GM18907 (cell line): ENCODE measurements at regions not wholly inside any gene's neighbourhood (a gene's known extent, or its start where the extent isn't known, plus 50 kb on each side); places are given as distances from the start of the nearest gene placed in this dataset.

Experiments used
- ATAC-seq: cut with Tn5 transposase; IDR thresholded peaks from one replicate; pipeline ENCODE4 v1.9.1; 2021; ENCODE audit warnings: mild to moderate bottlenecking, moderate library complexity; ENCODE audit not compliant: unreplicated experiment

- no peak for ATAC-seq
These were observed 107.4 kb upstream of the GRIK2 start for GRCh38 chr6:101286146-101286545.

DNA sequence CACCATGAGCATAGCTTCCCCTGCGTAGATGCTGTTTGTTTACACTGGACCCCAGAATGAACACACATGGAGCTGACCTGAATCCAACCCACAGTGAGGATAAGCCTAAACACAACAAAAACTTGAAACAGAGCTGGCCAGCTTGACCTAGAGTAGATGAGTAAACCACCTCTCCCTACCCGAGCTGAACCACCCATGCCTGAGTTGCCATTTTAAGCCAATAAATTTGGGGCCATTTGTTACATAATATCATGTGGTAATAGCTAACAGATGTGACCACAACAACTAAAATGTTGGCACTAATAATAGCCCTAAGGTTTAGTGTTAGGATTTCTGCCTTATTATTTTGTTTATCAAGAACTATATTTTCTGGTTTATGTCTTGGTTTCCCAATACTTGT, 103.2 kb upstream of the GRIK2 start:
- ATAC-seq: no peak

- no peak for ATAC-seq
These were observed 99.4 kb upstream of the GRIK2 start for GRCh38 chr6:101294051-101294638.

DNA sequence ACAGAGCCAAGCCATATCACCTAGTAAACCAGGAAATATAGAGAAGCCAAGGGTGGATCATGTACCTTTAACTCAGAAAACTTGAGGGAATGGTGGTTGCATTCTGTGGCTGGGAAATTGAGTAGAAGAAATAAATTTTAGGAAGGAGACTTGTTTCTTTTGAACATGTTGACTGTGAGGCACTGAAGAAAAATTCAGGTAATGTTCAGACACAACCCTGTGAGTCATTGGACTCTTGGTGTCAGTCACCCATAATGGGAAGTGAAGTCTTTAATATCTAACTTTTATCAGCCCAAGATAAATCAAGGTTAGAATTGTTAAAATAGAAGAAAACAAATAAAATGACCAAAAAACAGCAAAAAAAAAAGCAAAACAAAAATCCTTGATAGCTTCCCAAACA, 98.8 kb upstream of the GRIK2 start:
- no peak for ATAC-seq

DNA sequence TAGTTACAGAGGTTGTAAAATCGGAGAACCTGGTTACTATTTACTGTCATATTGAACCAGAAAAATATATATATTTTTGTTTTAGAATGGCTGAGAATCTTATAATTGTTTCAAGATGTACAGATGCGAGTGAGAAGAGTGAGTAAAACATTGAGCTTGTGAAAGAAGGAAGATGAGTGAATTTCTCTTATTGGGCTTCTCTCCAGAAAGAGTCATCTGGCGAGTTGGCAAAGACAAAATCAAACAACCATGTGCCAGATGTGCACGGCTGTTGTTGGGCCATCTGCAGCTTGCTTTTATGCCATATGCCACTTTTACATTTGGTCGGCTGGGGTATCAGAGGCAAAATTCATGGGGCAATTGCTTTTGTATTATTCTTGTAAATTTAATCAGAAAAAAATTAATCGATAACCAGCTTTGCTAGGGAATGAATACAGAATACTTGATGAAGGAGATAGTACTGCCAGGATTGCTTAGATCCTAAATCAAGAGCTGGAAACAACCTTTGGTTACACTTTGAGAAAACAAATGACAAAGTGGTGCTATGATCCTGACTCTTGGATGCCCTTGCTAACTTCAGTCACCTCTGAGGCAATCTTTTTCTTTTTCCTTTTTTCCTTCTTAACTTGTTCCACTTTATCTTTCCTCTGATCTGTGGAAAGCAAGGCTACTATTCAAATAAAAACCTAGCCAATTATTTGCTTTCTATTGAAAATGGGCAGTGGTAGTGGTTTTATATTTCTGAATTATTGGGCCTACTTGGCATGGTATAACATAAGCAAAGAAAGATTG, 97.1 kb upstream of the GRIK2 start:
- ATAC-seq: no peak

DNA sequence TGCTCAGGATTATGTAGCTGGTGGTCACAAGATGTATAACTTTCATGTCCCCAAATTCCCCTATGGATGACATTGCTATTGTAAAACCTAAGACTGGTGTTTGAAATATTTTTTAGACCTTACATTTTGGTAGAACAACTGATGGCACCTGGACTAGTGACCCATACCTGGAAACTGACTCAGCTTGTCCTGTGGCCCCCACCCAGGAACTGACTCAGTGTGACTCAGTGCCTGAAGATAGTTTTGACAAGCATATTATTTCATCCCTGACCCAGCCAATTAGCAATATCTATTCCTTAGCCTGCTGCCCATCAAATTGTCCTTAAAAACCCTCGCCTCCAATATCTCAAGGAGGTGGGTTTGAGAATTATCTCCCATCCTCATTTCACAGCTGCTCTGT, 90.9 kb upstream of the GRIK2 start:
- ATAC-seq: no peak

DNA sequence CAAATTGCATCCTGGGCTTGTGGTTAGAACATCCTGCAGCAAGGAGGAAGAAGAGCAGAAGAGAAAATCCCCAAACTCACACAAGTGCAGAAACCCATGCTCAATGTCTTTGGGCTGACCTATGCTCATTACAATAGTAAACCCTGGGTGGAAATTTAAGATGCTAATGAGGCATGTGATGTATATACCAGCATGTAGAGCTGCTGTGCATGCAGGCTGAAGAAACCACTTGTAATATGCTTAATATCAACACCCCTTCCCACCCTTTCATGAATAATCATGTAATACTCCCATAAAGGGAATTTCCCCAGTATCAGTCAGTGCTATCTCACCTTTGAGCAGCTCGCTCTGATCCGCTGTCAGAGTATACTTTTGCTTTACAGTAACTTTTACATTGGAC, 90.0 kb upstream of the GRIK2 start:
- no peak for ATAC-seq

GRCh38 chr6:101312652-101313051, 80.9 kb upstream of the GRIK2 start:
- ATAC-seq: no peak

DNA sequence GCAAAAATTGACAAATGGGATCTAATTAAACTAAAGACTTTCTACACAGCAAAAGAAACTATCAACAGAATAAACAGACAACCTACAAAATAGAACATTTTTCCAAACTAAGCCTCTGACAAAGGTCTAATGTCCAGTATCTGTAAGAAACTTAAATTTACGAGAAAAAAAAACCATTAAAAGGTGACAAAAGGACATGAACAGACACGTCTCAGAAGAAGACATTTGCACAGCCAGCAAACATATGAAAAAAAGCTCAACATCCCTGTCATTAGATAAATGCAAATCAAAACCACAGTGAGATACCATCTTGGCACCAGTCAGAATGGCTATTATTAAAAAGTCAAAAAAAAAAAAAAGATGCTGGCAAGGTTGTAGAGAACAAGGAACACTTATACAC, 70.6 kb upstream of the GRIK2 start:
- no peak for ATAC-seq

DNA sequence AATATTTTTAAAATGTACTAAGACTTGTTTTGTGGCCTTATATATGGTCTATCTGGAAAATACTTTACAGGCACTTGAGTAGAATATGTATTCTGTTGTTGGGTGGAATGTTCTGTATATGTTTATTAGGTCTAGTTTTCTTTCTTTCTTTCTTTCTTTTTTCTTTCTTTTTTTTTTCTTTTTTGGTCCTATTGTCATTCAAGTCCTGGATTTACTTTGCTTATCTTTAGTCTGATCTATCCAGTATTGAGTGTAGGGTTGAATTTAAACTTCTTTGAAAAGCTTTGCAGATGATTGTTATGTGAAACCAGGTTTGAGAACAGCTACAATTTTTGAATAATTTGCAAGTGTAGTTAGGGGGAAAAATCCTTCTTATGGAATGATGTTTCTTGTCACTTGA, 67.1 kb upstream of the GRIK2 start:
- no peak for ATAC-seq

- ATAC-seq: no peak
These were observed 51.6 kb upstream of the GRIK2 start for GRCh38 chr6:101341926-101342325.
